Fibroblast of skin of left biceps (primary cell): ENCODE measurements at regions not wholly inside any gene's neighbourhood (a gene's known extent, or its start where the extent isn't known, plus 50 kb on each side); places are given as distances from the start of the nearest gene placed in this dataset.
A peak's percentile ranks its signal among the peaks of the same experiment; 100 is the strongest.
"Not testable (repeated sequence)": the region's sequence is repeated elsewhere in the genome, so short reads cannot be mapped to it uniquely, and the experiment has no call there.

Experiments used
- DNase-seq, 2 experiments: peaks; one replicate each; pipeline ENCODE4 v3.0.0-alpha.2; 2013; ENCODE audit warnings: low read depth in 2 of 2

DNA sequence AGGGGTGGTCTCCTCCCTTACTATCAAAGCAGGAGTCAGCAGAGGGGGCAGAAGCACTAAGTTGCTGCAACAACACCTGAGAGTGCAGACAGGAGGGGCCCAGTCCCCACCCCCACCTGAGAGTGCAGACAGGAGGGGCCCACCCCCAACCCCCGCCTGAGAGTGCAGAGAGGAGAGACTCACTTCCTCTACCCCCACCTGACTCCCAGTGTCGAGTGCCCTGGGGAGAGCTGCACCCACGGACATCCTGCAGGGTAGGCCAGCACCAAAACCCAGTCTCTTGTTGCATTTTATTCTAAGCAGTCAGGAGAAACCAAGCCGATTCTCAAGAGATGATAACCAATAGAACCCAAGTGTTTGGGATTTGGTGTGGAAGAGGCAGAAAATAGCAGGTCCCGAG lies 78.4 kb downstream of the NAPG start:
- no peak for DNase-seq

DNA sequence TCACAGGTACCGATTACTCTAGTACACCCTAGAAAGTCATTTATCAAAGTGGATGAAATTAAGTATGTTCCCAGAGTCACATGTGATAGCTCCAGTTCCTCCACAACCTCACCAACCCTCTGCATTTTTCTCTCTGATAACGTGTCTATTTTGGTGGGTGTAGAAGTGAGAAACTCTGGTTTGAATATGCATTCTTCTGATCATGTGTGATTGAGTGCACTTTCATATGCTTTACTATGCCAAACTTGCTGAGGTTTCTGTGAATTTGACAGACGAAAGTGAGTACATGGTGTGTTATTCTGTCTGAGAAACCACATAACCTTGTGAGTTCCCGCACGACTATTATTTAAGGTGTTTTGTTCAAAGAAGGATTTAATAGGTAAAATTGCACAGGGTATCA lies 81.1 kb downstream of the NAPG start:
- not testable (repeated sequence) for DNase-seq

DNA sequence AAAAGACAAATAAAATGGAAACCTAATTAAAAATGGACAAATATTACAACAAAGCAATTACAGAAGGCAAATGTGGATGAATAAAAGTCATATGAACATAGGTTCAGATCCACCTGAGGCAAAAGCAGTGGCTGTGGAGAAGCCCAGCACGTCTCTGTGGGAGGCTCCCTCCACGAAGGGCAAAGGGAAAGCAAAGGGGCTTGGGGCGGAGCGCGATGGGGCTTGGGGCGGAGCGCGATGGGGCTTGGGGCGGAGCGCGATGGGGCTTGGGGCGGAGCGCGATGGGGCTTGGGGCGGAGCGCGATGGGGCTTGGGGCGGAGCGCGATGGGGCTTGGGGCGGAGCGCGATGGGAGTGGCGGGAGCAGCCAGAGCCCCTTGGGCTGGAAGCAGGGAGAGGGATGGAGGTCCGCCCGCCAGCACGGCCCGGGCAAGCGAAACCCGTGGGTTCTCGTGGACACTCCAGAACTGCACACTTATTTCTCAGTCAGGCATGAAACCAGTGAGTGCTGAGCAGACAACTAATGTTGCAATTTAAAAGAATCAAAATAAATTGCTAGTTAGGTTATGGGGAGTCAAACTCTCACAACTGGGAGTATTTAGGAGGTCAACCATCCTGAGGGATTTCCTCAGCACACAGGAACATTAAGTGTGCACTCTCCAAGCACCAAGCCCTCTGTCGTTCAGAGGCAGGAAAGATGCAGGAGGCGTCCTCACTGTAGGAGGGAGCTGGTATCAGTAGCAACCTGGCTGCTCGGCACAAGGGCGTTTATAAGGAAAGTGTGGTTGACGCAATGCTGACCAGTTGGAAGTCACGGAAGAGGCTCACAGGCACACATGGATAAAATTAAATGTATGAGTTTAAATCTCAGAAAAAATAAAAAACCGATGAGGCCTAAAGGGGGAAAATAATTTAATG lies 81.8 kb downstream of the NAPG start:
- DNase-seq = peak in 1 of 2 experiments; percentile 1

DNA sequence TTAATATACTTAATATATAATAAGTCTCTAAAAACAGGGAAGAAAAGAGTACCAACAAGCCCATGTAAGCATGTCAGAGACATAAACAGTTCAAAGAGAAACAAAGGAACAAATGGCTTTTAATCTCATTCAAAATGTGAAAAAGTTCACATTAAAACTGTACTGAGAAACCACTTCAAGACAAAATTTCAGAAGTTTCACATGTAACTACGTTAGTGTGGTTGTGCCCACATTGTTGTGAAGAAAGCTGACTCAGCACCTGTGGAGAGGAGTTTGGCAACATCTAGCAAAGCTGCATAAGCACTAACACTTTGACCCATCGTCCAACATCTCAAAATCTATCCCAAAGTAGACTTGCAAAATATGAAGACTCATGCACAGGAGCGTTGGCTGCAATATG lies 82.6 kb downstream of the NAPG start:
- not testable (repeated sequence) for DNase-seq

DNA sequence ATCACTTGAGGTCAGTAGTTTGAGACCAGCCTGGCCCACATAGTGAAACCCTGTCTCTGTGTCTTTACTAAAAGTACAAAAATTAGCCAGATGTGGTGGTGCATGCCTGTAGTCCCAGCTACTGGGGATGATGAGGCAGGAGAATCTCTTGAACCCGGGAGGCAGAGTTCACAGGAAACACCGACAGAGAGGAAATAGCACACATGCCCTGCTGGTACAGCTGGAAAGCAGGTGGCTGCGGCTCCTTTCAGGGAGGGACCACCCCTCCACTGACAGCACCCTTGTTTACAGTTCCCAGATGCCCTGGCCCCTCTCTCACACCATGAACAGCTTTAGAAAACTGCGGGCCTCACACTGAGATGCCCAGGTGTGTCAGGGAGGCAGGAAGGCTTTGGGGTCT lies 83.2 kb downstream of the NAPG start:
- not testable (repeated sequence) for DNase-seq

DNA sequence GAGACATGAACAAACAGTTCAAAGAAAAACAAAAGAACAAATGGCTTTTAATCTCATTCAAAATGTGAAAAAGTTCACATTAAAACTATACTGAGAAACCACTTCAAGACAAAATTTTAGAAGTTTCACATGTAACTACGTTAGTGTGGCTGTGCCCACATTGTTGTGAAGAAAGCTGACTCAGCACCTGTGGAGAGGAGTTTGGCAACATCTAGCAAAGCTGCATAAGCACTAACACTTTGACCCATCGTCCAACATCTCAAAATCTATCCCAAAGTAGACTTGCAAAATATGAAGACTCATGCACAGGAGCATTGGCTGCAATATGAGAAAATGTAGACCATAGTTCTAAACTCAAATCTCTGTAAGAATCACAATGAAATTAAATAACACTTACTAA lies 87.4 kb downstream of the NAPG start:
- DNase-seq = not testable (repeated sequence)

DNA sequence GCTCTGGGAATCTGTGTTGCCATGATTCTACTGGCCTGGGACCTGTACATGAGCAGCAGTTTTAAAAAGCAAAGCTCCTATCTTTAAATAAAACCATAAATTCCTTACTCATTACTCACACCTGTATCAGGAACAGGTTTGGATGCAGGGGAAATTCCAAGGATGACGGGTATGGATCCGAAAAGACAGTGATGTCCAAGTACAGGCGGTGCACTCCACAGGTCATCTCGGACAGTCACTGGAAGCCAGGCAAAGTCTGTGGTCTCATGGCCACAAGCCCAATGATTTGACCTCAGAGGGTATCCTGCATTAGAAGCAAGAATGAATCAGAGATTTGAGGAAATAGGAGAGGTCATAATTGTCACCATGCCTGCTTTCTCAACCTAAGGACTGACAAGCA lies 90.9 kb downstream of the NAPG start:
- not testable (repeated sequence) for DNase-seq

DNA sequence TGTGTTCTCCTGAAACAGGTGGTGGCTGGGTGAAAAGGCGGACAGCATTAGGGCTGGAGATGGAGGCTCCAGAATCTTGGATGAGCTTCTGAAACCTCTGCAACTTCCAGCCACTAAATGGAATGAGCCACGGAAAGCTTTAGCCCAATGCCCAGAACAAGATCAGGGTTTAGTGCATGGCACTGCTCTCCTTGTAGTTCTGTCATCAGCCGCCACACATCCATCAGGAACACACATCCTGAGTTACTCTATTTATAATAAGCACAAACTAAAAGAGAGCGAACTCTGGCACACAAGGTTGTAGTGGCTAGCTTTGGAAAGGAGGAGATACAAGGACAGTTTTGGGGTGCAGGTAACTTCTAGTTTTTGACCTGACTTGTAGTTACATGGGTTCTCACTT lies 93.0 kb downstream of the NAPG start:
- DNase-seq = not testable (repeated sequence)

DNA sequence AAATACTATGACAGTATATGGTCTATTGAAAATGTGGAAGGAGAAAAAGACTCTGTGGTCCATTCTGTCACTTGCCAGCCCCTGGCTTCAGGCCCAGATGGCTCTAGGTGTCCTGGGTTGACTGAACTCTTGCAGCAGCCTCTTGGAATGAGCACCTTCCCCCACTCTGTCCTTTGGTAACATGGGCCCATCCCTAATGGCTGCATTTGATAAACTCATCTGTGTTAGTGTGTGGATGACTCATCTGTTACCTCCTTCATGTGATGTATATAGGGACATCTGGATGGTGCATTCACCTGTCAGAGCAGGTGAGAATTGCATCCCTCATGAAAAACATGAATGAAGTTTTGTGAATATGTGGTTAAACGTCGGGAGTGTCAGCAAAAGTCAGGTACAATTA lies 93.5 kb downstream of the NAPG start:
- not testable (repeated sequence) for DNase-seq

DNA sequence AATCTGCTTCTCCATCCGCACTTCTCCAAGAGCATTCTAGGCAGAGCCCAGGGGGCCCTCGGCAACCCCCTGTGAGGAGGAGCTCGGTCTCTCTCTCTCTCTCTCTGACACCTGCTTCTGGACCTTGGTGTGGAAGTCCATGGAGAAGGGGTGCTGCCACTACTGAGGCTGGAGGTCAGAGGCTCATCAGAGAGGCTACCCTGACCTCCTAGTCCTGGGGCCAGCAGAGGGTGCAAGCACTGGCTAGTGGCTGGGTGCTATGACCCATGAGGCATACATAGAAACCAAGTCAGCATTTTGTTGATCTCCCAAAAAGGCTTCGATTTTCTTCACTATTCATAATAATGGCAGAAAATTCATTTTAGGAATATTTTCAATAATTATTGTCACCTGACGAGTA lies 94.0 kb downstream of the NAPG start:
- DNase-seq = not testable (repeated sequence)
